ENCODE measurements at regions not wholly inside any gene's neighbourhood (a gene's known extent, or its start where the extent isn't known, plus 50 kb on each side); places are given as distances from the start of the nearest gene placed in this dataset.

- no peak overlapping the region for H3K4me3 ChIP-seq (ENCODE audit: low read depth in 1 of 3, low read length in 3 of 3)
- H3K9me3 ChIP-seq (ENCODE audit: control insufficient read depth in 2 of 2, insufficient read depth in 1 of 2, low read depth in 1 of 2, low read length in 1 of 2), result peaks cover 0 to 2% of the 10 kb centered on the region in 2 donors
- DNase-seq (no peak), FAIRE-seq (no peak)
- no peaks in the 10 kb centered on the region for H3K4me1 ChIP-seq (ENCODE audit: control insufficient read depth in 3 of 3, insufficient read depth in 2 of 3, low read depth in 1 of 3, low read length in 2 of 3)
- no peaks in the 10 kb centered on the region for H3K27me3 ChIP-seq (ENCODE audit: control insufficient read depth in 3 of 3, insufficient read depth in 3 of 3, low read length in 3 of 3)
- H3K27ac ChIP-seq (ENCODE audit: low read depth in 1 of 3, low read length in 2 of 3), result no peak overlapping the region
- no peaks in the 10 kb centered on the region for H3K36me3 ChIP-seq (ENCODE audit: control insufficient read depth in 3 of 3, insufficient read depth in 2 of 3, low read depth in 1 of 3, low read length in 3 of 3)
- 75 to 93% (median 87%) methylated on average over 4 of the region's 4 CpGs for WGBS, 3 donors
Measured at GRCh38 chr5:97844797-97845196, 661.8 kb upstream of the RIOK2 start.

- no peak for DNase-seq
- H3K4me1 ChIP-seq (ENCODE audit: control insufficient read depth in 3 of 3, insufficient read depth in 2 of 3, low read depth in 1 of 3, low read length in 2 of 3), result no peaks in the 10 kb centered on the region
- FAIRE-seq, result no peak
- no peaks in the 10 kb centered on the region for H3K27me3 ChIP-seq (ENCODE audit: control insufficient read depth in 3 of 3, insufficient read depth in 3 of 3, low read length in 3 of 3)
- H3K27ac ChIP-seq (ENCODE audit: low read depth in 1 of 3, low read length in 2 of 3), result no peak overlapping the region
- no peaks in the 10 kb centered on the region for H3K36me3 ChIP-seq (ENCODE audit: control insufficient read depth in 3 of 3, insufficient read depth in 2 of 3, low read depth in 1 of 3, low read length in 3 of 3)
- H3K9me3 ChIP-seq (ENCODE audit: control insufficient read depth in 2 of 2, insufficient read depth in 1 of 2, low read depth in 1 of 2, low read length in 1 of 2), result peaks cover 0 to 2% of the 10 kb centered on the region in 2 donors
- H3K4me3 ChIP-seq (ENCODE audit: low read depth in 1 of 3, low read length in 3 of 3), result no peak overlapping the region
Measured at GRCh38 chr5:97846643-97847042, 663.6 kb upstream of the RIOK2 start.

- Histone ChIP-seq H3K27me3 (ENCODE audit: control insufficient read depth in 3 of 3, insufficient read depth in 3 of 3, low read length in 3 of 3) (no peaks in the 10 kb centered on the region), H3K9me3 (ENCODE audit: control insufficient read depth in 2 of 2, insufficient read depth in 1 of 2, low read depth in 1 of 2, low read length in 1 of 2) (peaks cover 0 to 2% of the 10 kb centered on the region in 2 donors), H3K36me3 (ENCODE audit: control insufficient read depth in 3 of 3, insufficient read depth in 2 of 3, low read depth in 1 of 3, low read length in 3 of 3) (no peaks in the 10 kb centered on the region), H3K4me1 (ENCODE audit: control insufficient read depth in 3 of 3, insufficient read depth in 2 of 3, low read depth in 1 of 3, low read length in 2 of 3) (no peaks in the 10 kb centered on the region), H3K27ac (ENCODE audit: low read depth in 1 of 3, low read length in 2 of 3) (no peak overlapping the region), H3K4me3 (ENCODE audit: low read depth in 1 of 3, low read length in 3 of 3) (no peak overlapping the region)
- no peak for FAIRE-seq
- DNase-seq, result no peak
- 54 to 76% (median 59%) methylated on average over 2 of the region's 2 CpGs for WGBS, 3 donors
Measured at GRCh38 chr5:97847920-97848631, 665.0 kb upstream of the RIOK2 start.

- DNase-seq (no peak), FAIRE-seq (no peak)
- H3K27ac ChIP-seq (ENCODE audit: low read depth in 1 of 3, low read length in 2 of 3), result no peak overlapping the region
- H3K36me3 ChIP-seq (ENCODE audit: control insufficient read depth in 3 of 3, insufficient read depth in 2 of 3, low read depth in 1 of 3, low read length in 3 of 3), result no peaks in the 10 kb centered on the region
- 75 to 84% (median 78%) methylated on average over 1 of the region's 1 CpG for WGBS, 3 donors
- H3K4me3 ChIP-seq (ENCODE audit: low read depth in 1 of 3, low read length in 3 of 3), result no peak overlapping the region
- H3K9me3 ChIP-seq (ENCODE audit: control insufficient read depth in 2 of 2, insufficient read depth in 1 of 2, low read depth in 1 of 2, low read length in 1 of 2), result peaks cover 0 to 6% of the 10 kb centered on the region in 2 donors
- H3K4me1 ChIP-seq (ENCODE audit: control insufficient read depth in 3 of 3, insufficient read depth in 2 of 3, low read depth in 1 of 3, low read length in 2 of 3), result no peaks in the 10 kb centered on the region
- no peaks in the 10 kb centered on the region for H3K27me3 ChIP-seq (ENCODE audit: control insufficient read depth in 3 of 3, insufficient read depth in 3 of 3, low read length in 3 of 3)
Measured at GRCh38 chr5:97851036-97851435, 668.0 kb upstream of the RIOK2 start.

GRCh38 chr5:97854871-97855762, 672.1 kb upstream of the RIOK2 start:
- Histone ChIP-seq H3K9me3 (ENCODE audit: control insufficient read depth in 2 of 2, insufficient read depth in 1 of 2, low read depth in 1 of 2, low read length in 1 of 2) (peaks cover 0 to 6% of the 10 kb centered on the region in 2 donors), H3K27me3 (ENCODE audit: control insufficient read depth in 3 of 3, insufficient read depth in 3 of 3, low read length in 3 of 3) (no peaks in the 10 kb centered on the region), H3K4me1 (ENCODE audit: control insufficient read depth in 3 of 3, insufficient read depth in 2 of 3, low read depth in 1 of 3, low read length in 2 of 3) (no peaks in the 10 kb centered on the region), H3K36me3 (ENCODE audit: control insufficient read depth in 3 of 3, insufficient read depth in 2 of 3, low read depth in 1 of 3, low read length in 3 of 3) (no peaks in the 10 kb centered on the region), H3K4me3 (ENCODE audit: low read depth in 1 of 3, low read length in 3 of 3) (no peak overlapping the region), H3K27ac (ENCODE audit: low read depth in 1 of 3, low read length in 2 of 3) (no peak overlapping the region)
- FAIRE-seq (no peak), DNase-seq (no peak)
- WGBS, 3 donors, result 70 to 87% (median 76%) methylated on average over 9 of the region's 9 CpGs

GRCh38 chr5:97874491-97874890, 691.4 kb upstream of the RIOK2 start:
- DNase-seq (no peak), FAIRE-seq (no peak)
- no peaks in the 10 kb centered on the region for H3K9me3 ChIP-seq (ENCODE audit: control insufficient read depth in 2 of 2, insufficient read depth in 1 of 2, low read depth in 1 of 2, low read length in 1 of 2)
- no peak overlapping the region for H3K27ac ChIP-seq (ENCODE audit: low read depth in 1 of 3, low read length in 2 of 3)
- no peaks in the 10 kb centered on the region for H3K4me1 ChIP-seq (ENCODE audit: control insufficient read depth in 3 of 3, insufficient read depth in 2 of 3, low read depth in 1 of 3, low read length in 2 of 3)
- no peak overlapping the region for H3K4me3 ChIP-seq (ENCODE audit: low read depth in 1 of 3, low read length in 3 of 3)
- WGBS, 3 donors, result 67 to 79% (median 78%) methylated on average over 2 of the region's 2 CpGs
- no peaks in the 10 kb centered on the region for H3K36me3 ChIP-seq (ENCODE audit: control insufficient read depth in 3 of 3, insufficient read depth in 2 of 3, low read depth in 1 of 3, low read length in 3 of 3)
- no peaks in the 10 kb centered on the region for H3K27me3 ChIP-seq (ENCODE audit: control insufficient read depth in 3 of 3, insufficient read depth in 3 of 3, low read length in 3 of 3)

- 69 to 78% (median 74%) methylated on average over 2 of the region's 2 CpGs for WGBS, 3 donors
- no peaks in the 10 kb centered on the region for H3K36me3 ChIP-seq (ENCODE audit: control insufficient read depth in 3 of 3, insufficient read depth in 2 of 3, low read depth in 1 of 3, low read length in 3 of 3)
- no peak overlapping the region for H3K27ac ChIP-seq (ENCODE audit: low read depth in 1 of 3, low read length in 2 of 3)
- H3K4me1 ChIP-seq (ENCODE audit: control insufficient read depth in 3 of 3, insufficient read depth in 2 of 3, low read depth in 1 of 3, low read length in 2 of 3), result no peaks in the 10 kb centered on the region
- FAIRE-seq (no peak), DNase-seq (no peak)
- H3K4me3 ChIP-seq (ENCODE audit: low read depth in 1 of 3, low read length in 3 of 3), result no peak overlapping the region
- H3K9me3 ChIP-seq (ENCODE audit: control insufficient read depth in 2 of 2, insufficient read depth in 1 of 2, low read depth in 1 of 2, low read length in 1 of 2), result no peaks in the 10 kb centered on the region
- no peaks in the 10 kb centered on the region for H3K27me3 ChIP-seq (ENCODE audit: control insufficient read depth in 3 of 3, insufficient read depth in 3 of 3, low read length in 3 of 3)
Measured at GRCh38 chr5:97876272-97876671, 693.2 kb upstream of the RIOK2 start.

GRCh38 chr5:97877588-97877987, 694.5 kb upstream of the RIOK2 start:
- Histone ChIP-seq H3K9me3 (ENCODE audit: control insufficient read depth in 2 of 2, insufficient read depth in 1 of 2, low read depth in 1 of 2, low read length in 1 of 2) (no peaks in the 10 kb centered on the region), H3K36me3 (ENCODE audit: control insufficient read depth in 3 of 3, insufficient read depth in 2 of 3, low read depth in 1 of 3, low read length in 3 of 3) (no peaks in the 10 kb centered on the region), H3K27ac (ENCODE audit: low read depth in 1 of 3, low read length in 2 of 3) (no peak overlapping the region), H3K4me1 (ENCODE audit: control insufficient read depth in 3 of 3, insufficient read depth in 2 of 3, low read depth in 1 of 3, low read length in 2 of 3) (no peaks in the 10 kb centered on the region), H3K27me3 (ENCODE audit: control insufficient read depth in 3 of 3, insufficient read depth in 3 of 3, low read length in 3 of 3) (no peaks in the 10 kb centered on the region), H3K4me3 (ENCODE audit: low read depth in 1 of 3, low read length in 3 of 3) (no peak overlapping the region)
- FAIRE-seq (no peak), DNase-seq (no peak)
- 71 to 77% (median 76%) methylated on average over 3 of the region's 3 CpGs for WGBS, 3 donors
